ENCODE measurements at regions not wholly inside any gene's neighbourhood (a gene's known extent, or its start where the extent isn't known, plus 50 kb on each side); places are given as distances from the start of the nearest gene placed in this dataset.

- H3K4me3 ChIP-seq (ENCODE audit: low read depth, low read length): no peak overlapping the region
- TF ChIP-seq CTCF (IDR thresholded peaks at IDR 0.05; ENCODE audit: borderline replicate concordance, insufficient read depth, low read depth, low read length): no peak
These were observed 92.9 kb upstream of the KCNA4 start for GRCh38 chr11:30109774-30110173.

GRCh38 chr11:30110691-30111090 lies 93.9 kb upstream of the KCNA4 start:
- TF ChIP-seq CTCF (IDR thresholded peaks at IDR 0.05; ENCODE audit: borderline replicate concordance, insufficient read depth, low read depth, low read length): no peak
- no peak overlapping the region for H3K4me3 ChIP-seq (ENCODE audit: low read depth, low read length)

- no peak overlapping the region for H3K4me3 ChIP-seq (ENCODE audit: low read depth, low read length)
- TF ChIP-seq CTCF (IDR thresholded peaks at IDR 0.05; ENCODE audit: borderline replicate concordance, insufficient read depth, low read depth, low read length): no peak
These were observed 95.0 kb upstream of the KCNA4 start for GRCh38 chr11:30111786-30112185.

GRCh38 chr11:30113326-30113898 lies 96.6 kb upstream of the KCNA4 start:
- no peak for TF ChIP-seq CTCF (IDR thresholded peaks at IDR 0.05; ENCODE audit: borderline replicate concordance, insufficient read depth, low read depth, low read length)
- no peak overlapping the region for H3K4me3 ChIP-seq (ENCODE audit: low read depth, low read length)

- H3K4me3 ChIP-seq (ENCODE audit: low read depth, low read length): no peak overlapping the region
- TF ChIP-seq CTCF (IDR thresholded peaks at IDR 0.05; ENCODE audit: borderline replicate concordance, insufficient read depth, low read depth, low read length): no peak
These were observed 99.7 kb upstream of the KCNA4 start for GRCh38 chr11:30116512-30116911.

GRCh38 chr11:30120045-30120589 lies 103.3 kb upstream of the KCNA4 start:
- TF ChIP-seq CTCF (IDR thresholded peaks at IDR 0.05; ENCODE audit: borderline replicate concordance, insufficient read depth, low read depth, low read length): no peak
- no peak overlapping the region for H3K4me3 ChIP-seq (ENCODE audit: low read depth, low read length)

GRCh38 chr11:30125456-30125855 lies 105.4 kb upstream of the FSHB start:
- no peak overlapping the region for H3K4me3 ChIP-seq (ENCODE audit: low read depth, low read length)
- no peak for TF ChIP-seq CTCF (IDR thresholded peaks at IDR 0.05; ENCODE audit: borderline replicate concordance, insufficient read depth, low read depth, low read length)
